ENCODE measurements at regions not wholly inside any gene's neighbourhood (a gene's known extent, or its start where the extent isn't known, plus 50 kb on each side); places are given as distances from the start of the nearest gene placed in this dataset.

DNA sequence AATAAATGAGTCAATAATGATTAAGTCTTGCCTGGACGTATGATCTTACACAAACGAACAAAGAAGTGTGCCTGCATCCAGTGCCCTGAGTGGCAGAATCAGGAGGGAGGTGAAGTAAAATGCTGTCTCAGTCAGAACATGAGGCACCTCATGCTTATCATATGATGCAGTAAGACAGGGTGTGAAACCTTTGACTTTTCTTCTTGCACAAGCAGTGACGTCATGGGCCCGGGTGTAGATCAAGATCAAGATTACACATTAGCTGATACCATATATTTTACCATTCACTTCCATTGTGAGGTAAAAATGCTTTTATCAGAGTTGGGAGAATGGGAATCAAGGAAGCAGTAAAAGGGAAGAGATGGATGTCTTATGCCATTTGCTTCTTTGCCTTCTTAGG lies 291.6 kb upstream of the PLSCR5 start:
- Histone ChIP-seq H3K36me3 (ENCODE audit: control insufficient read depth, insufficient read depth, low read length) (no peaks in the 10 kb centered on the region), H3K4me1 (ENCODE audit: control insufficient read depth, insufficient read depth, low read length) (no peaks in the 10 kb centered on the region), H3K27me3 (ENCODE audit: control insufficient read depth, insufficient read depth, low read length) (no peaks in the 10 kb centered on the region), H3K18ac (ENCODE audit: low read depth, low read length) (no peak overlapping the region), H2BK20ac (ENCODE audit: low read depth, low read length) (no peak overlapping the region), H4K5ac (ENCODE audit: low read depth, low read length) (no peak overlapping the region), H3K27ac (ENCODE audit: insufficient read depth, low read length) (no peak overlapping the region), H4K8ac (ENCODE audit: low read depth in 2 of 2, low read length in 2 of 2) (no peak overlapping the region), H3K14ac (replicated peaks; ENCODE audit: low read depth, low read length) (no peak overlapping the region), H3K79me1 (ENCODE audit: low read depth in 1 of 2, low read length in 2 of 2) (no peaks in the 10 kb centered on the region), H3K4me2 (ENCODE audit: low read depth, low read length) (no peak overlapping the region), H3K56ac (ENCODE audit: extremely low read depth, insufficient read depth, low read length) (no peak overlapping the region), H4K91ac (ENCODE audit: insufficient read depth, low read depth, low read length) (no peak overlapping the region), H3K9me3 (ENCODE audit: control insufficient read depth, insufficient read depth, low read length) (no peaks in the 10 kb centered on the region), H3K9me1 (ENCODE audit: insufficient read depth, low read length) (no peaks in the 10 kb centered on the region), H2BK120ac (ENCODE audit: low read depth, low read length) (no peak overlapping the region), H2BK15ac (ENCODE audit: low read depth, low read length) (no peak overlapping the region), H2AK5ac (ENCODE audit: low read depth, low read length) (no peak overlapping the region), H3K4me3 (ENCODE audit: insufficient read depth, low read depth, low read length) (no peak overlapping the region), H2BK5ac (ENCODE audit: low read depth, low read length, poor library complexity, severe bottlenecking) (no peak overlapping the region), H2AFZ (replicated peaks; ENCODE audit: low read length, poor library complexity) (no peak overlapping the region), H4K20me1 (ENCODE audit: insufficient read depth, low read length) (no peaks in the 10 kb centered on the region), H3K9ac (ENCODE audit: low read depth, low read length) (no peak overlapping the region), H2AK9ac (replicated peaks; ENCODE audit: low read depth, low read length, poor library complexity) (no peak overlapping the region), H3K4ac (ENCODE audit: low read depth, low read length) (no peak overlapping the region), H3K23ac (ENCODE audit: low read depth, low read length) (no peak overlapping the region)
- intact Hi-C loops (cut with micrococcal nuclease) (no loop called here), dilution Hi-C loops (cut with HindIII; ENCODE audit: low sequenced_read_pairs, unreplicated experiment) (no loop called here), in situ Hi-C loops (cut with MboI; ENCODE audit: low sequenced_read_pairs) (no loop called here)
- ChIA-PET POLR2A (ENCODE audit: unreplicated experiment) (no interaction called here), CTCF (interaction anchor here (0.5 kb wide), 1 partner anchor 964 kb away, joined by 6 read pairs; no protein-coding TSS in a partner anchor)
- TF ChIP-seq CEBPB (IDR thresholded peaks at IDR 0.05; ENCODE audit: low read depth, low read length) = no peak
- TF ChIP-seq RAD21 (IDR thresholded peaks at IDR 0.05; ENCODE audit: low read length) = no peak
- no peak for TF ChIP-seq MAZ (IDR thresholded peaks at IDR 0.05; ENCODE audit: borderline replicate concordance, low read depth, low read length)
- no peak for TF ChIP-seq CHD1 (IDR thresholded peaks at IDR 0.05; ENCODE audit: low read depth, low read length)
- no peak for TF ChIP-seq MAFK (IDR thresholded peaks at IDR 0.05; ENCODE audit: low read depth, low read length)
- TF ChIP-seq NFE2L2 (IDR thresholded peaks at IDR 0.05; ENCODE audit: low read depth, low read length) = no peak
- TF ChIP-seq, protein P1, sequence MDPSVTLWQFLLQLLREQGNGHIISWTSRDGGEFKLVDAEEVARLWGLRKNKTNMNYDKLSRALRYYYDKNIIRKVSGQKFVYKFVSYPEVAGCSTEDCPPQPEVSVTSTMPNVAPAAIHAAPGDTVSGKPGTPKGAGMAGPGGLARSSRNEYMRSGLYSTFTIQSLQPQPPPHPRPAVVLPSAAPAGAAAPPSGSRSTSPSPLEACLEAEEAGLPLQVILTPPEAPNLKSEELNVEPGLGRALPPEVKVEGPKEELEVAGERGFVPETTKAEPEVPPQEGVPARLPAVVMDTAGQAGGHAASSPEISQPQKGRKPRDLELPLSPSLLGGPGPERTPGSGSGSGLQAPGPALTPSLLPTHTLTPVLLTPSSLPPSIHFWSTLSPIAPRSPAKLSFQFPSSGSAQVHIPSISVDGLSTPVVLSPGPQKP (IDR thresholded peaks at IDR 0.05; ENCODE audit: borderline replicate concordance, low read depth, low read length) = no peak
- no peak for TF ChIP-seq POLR2A (IDR thresholded peaks at IDR 0.05; ENCODE audit: low read depth, low read length)
- TF ChIP-seq RCOR1 (IDR thresholded peaks at IDR 0.05; ENCODE audit: insufficient replicate concordance, low read length) = no peak
- no peak for TF ChIP-seq RFX5 (IDR thresholded peaks at IDR 0.05; ENCODE audit: low read depth, low read length)
- no peak for TF ChIP-seq SMC3 (IDR thresholded peaks at IDR 0.05; ENCODE audit: low read depth, low read length)
- TF ChIP-seq, protein P2, sequence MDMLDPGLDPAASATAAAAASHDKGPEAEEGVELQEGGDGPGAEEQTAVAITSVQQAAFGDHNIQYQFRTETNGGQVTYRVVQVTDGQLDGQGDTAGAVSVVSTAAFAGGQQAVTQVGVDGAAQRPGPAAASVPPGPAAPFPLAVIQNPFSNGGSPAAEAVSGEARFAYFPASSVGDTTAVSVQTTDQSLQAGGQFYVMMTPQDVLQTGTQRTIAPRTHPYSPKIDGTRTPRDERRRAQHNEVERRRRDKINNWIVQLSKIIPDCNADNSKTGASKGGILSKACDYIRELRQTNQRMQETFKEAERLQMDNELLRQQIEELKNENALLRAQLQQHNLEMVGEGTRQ (IDR thresholded peaks at IDR 0.05; ENCODE audit: low read depth, low read length) = no peak
- TF ChIP-seq BHLHE40 (IDR thresholded peaks at IDR 0.05; ENCODE audit: low read depth, low read length) = no peak
- no peak for TF ChIP-seq MXI1 (IDR thresholded peaks at IDR 0.05; ENCODE audit: borderline replicate concordance, low read depth, low read length)
- no peak for TF ChIP-seq FOS (IDR thresholded peaks at IDR 0.05; ENCODE audit: low read depth, low read length)
- TF ChIP-seq, protein P3, sequence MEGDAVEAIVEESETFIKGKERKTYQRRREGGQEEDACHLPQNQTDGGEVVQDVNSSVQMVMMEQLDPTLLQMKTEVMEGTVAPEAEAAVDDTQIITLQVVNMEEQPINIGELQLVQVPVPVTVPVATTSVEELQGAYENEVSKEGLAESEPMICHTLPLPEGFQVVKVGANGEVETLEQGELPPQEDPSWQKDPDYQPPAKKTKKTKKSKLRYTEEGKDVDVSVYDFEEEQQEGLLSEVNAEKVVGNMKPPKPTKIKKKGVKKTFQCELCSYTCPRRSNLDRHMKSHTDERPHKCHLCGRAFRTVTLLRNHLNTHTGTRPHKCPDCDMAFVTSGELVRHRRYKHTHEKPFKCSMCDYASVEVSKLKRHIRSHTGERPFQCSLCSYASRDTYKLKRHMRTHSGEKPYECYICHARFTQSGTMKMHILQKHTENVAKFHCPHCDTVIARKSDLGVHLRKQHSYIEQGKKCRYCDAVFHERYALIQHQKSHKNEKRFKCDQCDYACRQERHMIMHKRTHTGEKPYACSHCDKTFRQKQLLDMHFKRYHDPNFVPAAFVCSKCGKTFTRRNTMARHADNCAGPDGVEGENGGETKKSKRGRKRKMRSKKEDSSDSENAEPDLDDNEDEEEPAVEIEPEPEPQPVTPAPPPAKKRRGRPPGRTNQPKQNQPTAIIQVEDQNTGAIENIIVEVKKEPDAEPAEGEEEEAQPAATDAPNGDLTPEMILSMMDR (conservative IDR thresholded peaks at IDR 0.05; ENCODE audit: low read depth, low read length) = no peak
- WGBS, 2 experiments (ENCODE audit: extremely low coverage in 2 of 2, insufficient read length in 1 of 2) = no CpG with 5 or more reads among the region's 4 CpGs
- DNase-seq = no peak
- no peak for ATAC-seq (ENCODE audit: low read depth)
- BruUV-seq (replicated peaks) = no TSS peak
